H9 (cell line): ENCODE measurements at regions not wholly inside any gene's neighbourhood (a gene's known extent, or its start where the extent isn't known, plus 50 kb on each side); places are given as distances from the start of the nearest gene placed in this dataset.

Source experiments
- DNase-seq: peaks from one replicate; pipeline ENCODE4 v3.0.0-alpha.2; 2017
- H2AFZ ChIP-seq: one replicate; pipeline ENCODE4 v1.6.1; 2013; ENCODE audit warnings: mild to moderate bottlenecking, low read length, control low read depth, moderate library complexity
- H2AK5ac ChIP-seq: 2 replicates; pipeline ENCODE4 v1.6.1; 2013; ENCODE audit warnings: low read length, control low read depth, mixed read lengths; ENCODE audit not compliant: insufficient read length
- H2BK120ac ChIP-seq: one replicate; pipeline ENCODE4 v1.6.1; 2013; ENCODE audit warnings: low read depth, mild to moderate bottlenecking, low read length, control low read depth, inconsistent platforms; ENCODE audit not compliant: poor library complexity, severe bottlenecking
- H2BK12ac ChIP-seq: 2 replicates; pipeline ENCODE4 v1.6.1; 2013; ENCODE audit warnings: low read length, control low read depth, mixed read lengths, low read depth; ENCODE audit not compliant: insufficient read length
- H2BK15ac ChIP-seq: 2 replicates; pipeline ENCODE4 v1.6.1; 2013; ENCODE audit warnings: low read depth, low read length, control low read depth
- H2BK20ac ChIP-seq: one replicate; pipeline ENCODE4 v1.6.1; 2013; ENCODE audit warnings: low read depth, mild to moderate bottlenecking, low read length, control low read depth, inconsistent platforms; ENCODE audit not compliant: poor library complexity, severe bottlenecking
- H2BK5ac ChIP-seq: 2 replicates; pipeline ENCODE4 v1.6.1; 2013; ENCODE audit warnings: low read length, control low read depth, mixed read lengths; ENCODE audit not compliant: insufficient read length
- H3K14ac ChIP-seq: 2 replicates; pipeline ENCODE4 v1.6.1; 2013; ENCODE audit warnings: low read length, control low read depth; ENCODE audit not compliant: insufficient read depth
- H3K18ac ChIP-seq: 2 replicates; pipeline ENCODE4 v1.6.1; 2013; ENCODE audit warnings: low read depth, mild to moderate bottlenecking, mixed read lengths, low read length, control low read depth; ENCODE audit not compliant: insufficient read length
- H3K23ac ChIP-seq: 2 replicates; pipeline ENCODE4 v1.6.1; 2013; ENCODE audit warnings: low read length, control low read depth, mixed read lengths, low read depth; ENCODE audit not compliant: insufficient read length
- H3K23me2 ChIP-seq: 2 replicates; pipeline ENCODE4 v1.6.1; 2013; ENCODE audit warnings: low read depth, mild to moderate bottlenecking, mixed read lengths, low read length, control low read depth; ENCODE audit not compliant: insufficient read length, poor library complexity, severe bottlenecking
- H3K27ac ChIP-seq: 2 replicates; pipeline ENCODE4 v1.5.1; 2013; ENCODE audit warnings: low read length, control low read depth, mixed read lengths, low read depth; ENCODE audit not compliant: insufficient read length
- H3K27me3 ChIP-seq: 2 replicates; pipeline ENCODE4 v1.6.1; 2013; ENCODE audit warnings: low read length, control low read depth, inconsistent platforms; ENCODE audit not compliant: insufficient read depth
- H3K4ac ChIP-seq: 2 replicates; pipeline ENCODE4 v1.6.1; 2013; ENCODE audit warnings: low read depth, mild to moderate bottlenecking, control low read depth, inconsistent platforms, low read length, moderate library complexity
- H3K4me1 ChIP-seq: 2 replicates; pipeline ENCODE4 v1.6.1; 2013; ENCODE audit warnings: low read length, control low read depth, inconsistent platforms; ENCODE audit not compliant: insufficient read depth
- H3K4me2 ChIP-seq: 2 replicates; pipeline ENCODE4 v1.6.1; 2013; ENCODE audit warnings: low read length, control low read depth, mixed read lengths; ENCODE audit not compliant: insufficient read length, insufficient read depth
- H3K56ac ChIP-seq: 2 replicates; pipeline ENCODE4 v1.6.1; 2013; ENCODE audit warnings: low read depth, mild to moderate bottlenecking, mixed read lengths, low read length, control low read depth; ENCODE audit not compliant: insufficient read length
- H3K79me1 ChIP-seq: 2 replicates; pipeline ENCODE4 v1.6.1; 2013; ENCODE audit warnings: low read depth, mild to moderate bottlenecking, moderate library complexity, low read length, control low read depth, inconsistent platforms; ENCODE audit not compliant: insufficient read depth, poor library complexity, severe bottlenecking
- H3K79me2 ChIP-seq: 2 replicates; pipeline ENCODE4 v1.6.1; 2013; ENCODE audit warnings: low read length, control low read depth, inconsistent platforms; ENCODE audit not compliant: insufficient read depth
- H3K9ac ChIP-seq: 2 replicates; pipeline ENCODE4 v1.6.1; 2013; ENCODE audit warnings: low read length, control low read depth, mixed read lengths; ENCODE audit not compliant: insufficient read length; ENCODE audit errors: extremely low read depth
- H3K9me3 ChIP-seq: one replicate; pipeline ENCODE4 v1.6.1; 2013; ENCODE audit warnings: low read depth, low read length, inconsistent platforms; ENCODE audit not compliant: control insufficient read depth
- H3T11ph ChIP-seq: one replicate; pipeline ENCODE4 v1.6.1; 2013; ENCODE audit warnings: mild to moderate bottlenecking, low read length, control low read depth, inconsistent platforms
- H4K20me1 ChIP-seq: one replicate; pipeline ENCODE4 v1.6.1; 2013; ENCODE audit not compliant: control insufficient read depth, insufficient read length, insufficient read depth
- H4K5ac ChIP-seq: 2 replicates; pipeline ENCODE4 v1.6.1; 2013; ENCODE audit warnings: low read depth, mild to moderate bottlenecking, mixed read lengths, low read length, control low read depth; ENCODE audit not compliant: insufficient read length
- H4K8ac ChIP-seq: replicated peaks from 2 replicates; pipeline ENCODE4 v1.6.1; 2013; ENCODE audit warnings: low read length, control low read depth, mixed read lengths, low read depth; ENCODE audit not compliant: insufficient read length
- H4K91ac ChIP-seq: 2 replicates; pipeline ENCODE4 v1.6.1; 2013; ENCODE audit warnings: low read depth, mild to moderate bottlenecking, moderate library complexity, mixed read lengths, low read length, control low read depth; ENCODE audit not compliant: insufficient read length
- H3K27ac Mint-ChIP-seq, 3 experiments: 2 replicates in 2 of 3; 3 replicates in 1 of 3; pipeline ENCODE4 v1.8.0; 2020 to 2021; ENCODE audit warnings: mixed read lengths in 3 of 3, mild to moderate bottlenecking in 1 of 3, moderate library complexity in 1 of 3
- H3K27me3 Mint-ChIP-seq: 2 replicates; pipeline ENCODE4 v1.8.0; 2021; ENCODE audit warnings: low read depth, mild to moderate bottlenecking, moderate library complexity, mixed read lengths
- H3K36me3 Mint-ChIP-seq, 3 experiments: 2 replicates in 2 of 3; 3 replicates in 1 of 3; pipeline ENCODE4 v1.8.0; 2020 to 2021; ENCODE audit warnings: low read depth in 3 of 3, mixed read lengths in 3 of 3; ENCODE audit not compliant: insufficient read depth in 1 of 3
- H3K4me1 Mint-ChIP-seq, 2 experiments: 2 replicates each; pipeline ENCODE4 v1.8.0; 2020; ENCODE audit warnings: mixed read lengths in 2 of 2
- H3K4me3 Mint-ChIP-seq, 2 experiments: 2 replicates in 1 of 2; 3 replicates in 1 of 2; pipeline ENCODE4 v1.8.0; 2020 to 2021; ENCODE audit warnings: mild to moderate bottlenecking in 2 of 2, mixed read lengths in 2 of 2, moderate library complexity in 1 of 2
- H3K9me3 Mint-ChIP-seq, 2 experiments: 2 replicates in 1 of 2; 3 replicates in 1 of 2; pipeline ENCODE4 v1.8.0; 2020; ENCODE audit warnings: mild to moderate bottlenecking in 2 of 2, mixed read lengths in 2 of 2, moderate library complexity in 1 of 2
- WGBS: extraction: QIAGEN DNeasy Blood & Tissue Kit; methylation state at CpG from one replicate; pipeline ENCODE4 v1.1.7; 2013; ENCODE audit warnings: missing lambda C conversion rate, low lambda C conversion rate, mixed read lengths; ENCODE audit not compliant: insufficient read length; ENCODE audit errors: extremely low coverage; 5-methylcytosine and 5-hydroxymethylcytosine counted together
- TF ChIP-seq, protein P1 (sequence below): fragments of 200-600 bp; sonication (generic); conservative IDR thresholded peaks from 3 replicates; pipeline ENCODE4 v1.8.0; 2021; ENCODE audit warnings: antibody characterized with exemption, mild to moderate bottlenecking

DNA sequence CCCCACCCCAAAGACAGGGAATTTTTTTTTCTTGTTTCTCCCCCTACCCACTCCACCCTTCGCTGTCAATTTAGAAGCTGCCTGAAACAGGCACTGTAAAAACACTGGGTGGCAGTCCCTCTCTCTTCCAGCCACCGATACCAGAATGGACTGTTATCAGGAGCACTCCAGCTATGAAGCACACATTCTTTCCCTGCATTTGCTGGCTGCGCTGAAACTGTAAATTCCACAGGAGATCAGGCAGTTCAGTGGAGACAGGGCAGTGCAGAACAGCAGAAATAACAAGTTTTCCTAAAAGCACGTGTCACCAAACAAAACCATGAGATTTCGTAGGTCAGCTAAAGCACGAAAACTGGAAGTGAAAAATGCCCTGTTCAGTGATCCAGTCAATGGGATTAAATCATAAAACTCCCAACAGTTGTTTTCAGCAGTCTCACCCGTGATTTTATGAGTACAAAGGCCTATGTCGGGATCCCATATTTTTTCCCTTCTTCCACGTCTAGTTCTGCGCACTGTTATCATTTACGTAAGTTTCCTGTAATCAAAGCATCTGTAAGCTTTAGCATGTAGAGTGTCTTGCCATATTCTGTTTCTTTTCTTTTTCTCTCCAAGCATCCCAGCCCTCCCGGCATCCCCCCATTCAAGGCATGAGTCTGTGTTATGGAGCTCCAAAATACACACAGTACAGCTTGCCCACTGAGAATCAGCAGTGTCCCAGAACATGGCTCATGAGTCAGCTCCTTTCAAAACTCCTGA lies 359.9 kb upstream of the EPHA7 start:
- no peaks in the 10 kb centered on the region for H4K20me1 ChIP-seq
- H3K4ac ChIP-seq: no peak overlapping the region
- peaks cover 32 to 34% of the 10 kb centered on the region in 2 experiments for H3K4me1 Mint-ChIP-seq
- no peak overlapping the region for H2BK5ac ChIP-seq
- H3K4me3 Mint-ChIP-seq: no peak overlapping the region
- H3K79me2 ChIP-seq: no peaks in the 10 kb centered on the region
- H3K79me1 ChIP-seq: no peaks in the 10 kb centered on the region
- H2BK120ac ChIP-seq: no peak overlapping the region
- no CpG with 5 or more reads among the region's 12 CpGs for WGBS
- no peak for DNase-seq
- no peak overlapping the region for H3K4me2 ChIP-seq
- H2BK12ac ChIP-seq: peak overlapping the region; percentile 19
- H3K4me1 ChIP-seq: peaks cover 7% of the 10 kb centered on the region
- H3K27me3 ChIP-seq: no peaks in the 10 kb centered on the region
- H3K14ac ChIP-seq: no peak overlapping the region; the same call in 1 of the 2 replicates
- no peak overlapping the region for H2BK20ac ChIP-seq
- TF ChIP-seq, protein P1, sequence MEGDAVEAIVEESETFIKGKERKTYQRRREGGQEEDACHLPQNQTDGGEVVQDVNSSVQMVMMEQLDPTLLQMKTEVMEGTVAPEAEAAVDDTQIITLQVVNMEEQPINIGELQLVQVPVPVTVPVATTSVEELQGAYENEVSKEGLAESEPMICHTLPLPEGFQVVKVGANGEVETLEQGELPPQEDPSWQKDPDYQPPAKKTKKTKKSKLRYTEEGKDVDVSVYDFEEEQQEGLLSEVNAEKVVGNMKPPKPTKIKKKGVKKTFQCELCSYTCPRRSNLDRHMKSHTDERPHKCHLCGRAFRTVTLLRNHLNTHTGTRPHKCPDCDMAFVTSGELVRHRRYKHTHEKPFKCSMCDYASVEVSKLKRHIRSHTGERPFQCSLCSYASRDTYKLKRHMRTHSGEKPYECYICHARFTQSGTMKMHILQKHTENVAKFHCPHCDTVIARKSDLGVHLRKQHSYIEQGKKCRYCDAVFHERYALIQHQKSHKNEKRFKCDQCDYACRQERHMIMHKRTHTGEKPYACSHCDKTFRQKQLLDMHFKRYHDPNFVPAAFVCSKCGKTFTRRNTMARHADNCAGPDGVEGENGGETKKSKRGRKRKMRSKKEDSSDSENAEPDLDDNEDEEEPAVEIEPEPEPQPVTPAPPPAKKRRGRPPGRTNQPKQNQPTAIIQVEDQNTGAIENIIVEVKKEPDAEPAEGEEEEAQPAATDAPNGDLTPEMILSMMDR: peak; percentile 34; the same call in 2 of the 3 replicates
- H3K9ac ChIP-seq: no peak overlapping the region
- no peak overlapping the region for H2AK5ac ChIP-seq
- no peak overlapping the region for H4K8ac ChIP-seq
- no peak overlapping the region for H3K27ac ChIP-seq
- no peak overlapping the region for H4K5ac ChIP-seq
- H3T11ph ChIP-seq: no peak overlapping the region
- no peaks in the 10 kb centered on the region for H3K27me3 Mint-ChIP-seq
- H3K23me2 ChIP-seq: no peaks in the 10 kb centered on the region
- H3K18ac ChIP-seq: no peak overlapping the region
- H3K56ac ChIP-seq: no peak overlapping the region
- no peak overlapping the region for H3K23ac ChIP-seq
- no peak overlapping the region for H2AFZ ChIP-seq
- H2BK15ac ChIP-seq: no peak overlapping the region
- no peak overlapping the region for H4K91ac ChIP-seq
- no peaks in the 10 kb centered on the region; a peak in 1 of 7 replicates for H3K36me3 Mint-ChIP-seq
- H3K27ac Mint-ChIP-seq: peak overlapping the region; percentile 9 to 79 (median 79); a peak in 6 of 7 replicates
- H3K9me3 Mint-ChIP-seq: no peaks in the 10 kb centered on the region
- H3K9me3 ChIP-seq: no peaks in the 10 kb centered on the region
